Ascending aorta (tissue), 2 donors: ENCODE measurements at regions not wholly inside any gene's neighbourhood (a gene's known extent, or its start where the extent isn't known, plus 50 kb on each side); places are given as distances from the start of the nearest gene placed in this dataset.

Source experiments
- DNase-seq, 2 donors: peaks; one replicate each; pipeline ENCODE4 v3.0.0-alpha.2; 2019; ENCODE audit warnings: low spot score in 2 of 2
- H3K27ac ChIP-seq, 2 donors: fragments of 200-600 bp; sonication (generic); one replicate each; pipeline ENCODE4 v1.5.1; 2016 to 2017; ENCODE audit warnings: mild to moderate bottlenecking in 1 of 2
- H3K27me3 ChIP-seq: fragments of 200-600 bp; sonication (generic); one replicate; pipeline ENCODE4 v1.5.1; 2017
- H3K36me3 ChIP-seq, 2 donors: fragments of 200-600 bp; sonication (generic); one replicate each; pipeline ENCODE4 v1.5.1; 2016
- H3K4me1 ChIP-seq, 2 donors: fragments of 200-600 bp; sonication (generic); one replicate each; pipeline ENCODE4 v1.5.1; 2016 to 2017; ENCODE audit warnings: mild to moderate bottlenecking in 1 of 2
- H3K4me3 ChIP-seq, 2 donors: fragments of 200-600 bp; sonication (generic); one replicate each; pipeline ENCODE4 v1.5.1; 2016 to 2017; ENCODE audit warnings: mild to moderate bottlenecking in 1 of 2
- H3K9me3 ChIP-seq, 2 donors: fragments of 200-600 bp; sonication (generic); one replicate each; pipeline ENCODE4 v1.5.1; 2016
- intact Hi-C: fragments of 100-400 bp; cut with DNase I; formaldehyde crosslinking; loops from one replicate; pipeline ENCODE4 v1.15.1; 2023
- TF ChIP-seq, protein P1 (sequence below), 3 experiments: fragments of 200-600 bp in 2 of 3; fragments of 450-650 bp in 1 of 3; sonication (generic) in 2 of 3; IDR thresholded peaks; one replicate each; pipeline ENCODE4 v1.5.1; 2016 to 2019; ENCODE audit warnings: antibody characterized with exemption in 3 of 3, mild to moderate bottlenecking in 1 of 3, moderate library complexity in 1 of 3

DNA sequence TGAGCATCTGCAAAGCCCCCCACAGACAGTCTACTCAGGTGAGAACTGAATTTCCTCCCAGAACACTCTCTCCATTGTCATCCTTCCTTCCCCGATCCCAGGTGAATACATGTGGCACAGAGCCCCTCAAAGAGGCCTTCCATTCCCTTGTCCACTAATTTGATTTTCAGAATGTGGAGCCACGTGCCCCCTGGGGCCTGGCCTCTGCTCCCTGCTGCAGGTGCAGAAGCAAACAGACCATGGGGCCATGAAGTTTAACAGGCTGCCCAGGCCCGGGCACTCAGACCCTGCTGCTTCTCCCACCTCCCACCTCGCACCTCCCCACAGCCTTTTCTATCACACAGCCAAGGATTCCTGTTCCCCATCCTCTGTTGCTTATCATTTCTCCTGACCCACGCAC, 243.8 kb upstream of the RAB4A start:
- H3K9me3 ChIP-seq = no peaks in the 10 kb centered on the region
- intact Hi-C loops = no loop called here
- no peaks in the 10 kb centered on the region for H3K27me3 ChIP-seq
- TF ChIP-seq, protein P1, sequence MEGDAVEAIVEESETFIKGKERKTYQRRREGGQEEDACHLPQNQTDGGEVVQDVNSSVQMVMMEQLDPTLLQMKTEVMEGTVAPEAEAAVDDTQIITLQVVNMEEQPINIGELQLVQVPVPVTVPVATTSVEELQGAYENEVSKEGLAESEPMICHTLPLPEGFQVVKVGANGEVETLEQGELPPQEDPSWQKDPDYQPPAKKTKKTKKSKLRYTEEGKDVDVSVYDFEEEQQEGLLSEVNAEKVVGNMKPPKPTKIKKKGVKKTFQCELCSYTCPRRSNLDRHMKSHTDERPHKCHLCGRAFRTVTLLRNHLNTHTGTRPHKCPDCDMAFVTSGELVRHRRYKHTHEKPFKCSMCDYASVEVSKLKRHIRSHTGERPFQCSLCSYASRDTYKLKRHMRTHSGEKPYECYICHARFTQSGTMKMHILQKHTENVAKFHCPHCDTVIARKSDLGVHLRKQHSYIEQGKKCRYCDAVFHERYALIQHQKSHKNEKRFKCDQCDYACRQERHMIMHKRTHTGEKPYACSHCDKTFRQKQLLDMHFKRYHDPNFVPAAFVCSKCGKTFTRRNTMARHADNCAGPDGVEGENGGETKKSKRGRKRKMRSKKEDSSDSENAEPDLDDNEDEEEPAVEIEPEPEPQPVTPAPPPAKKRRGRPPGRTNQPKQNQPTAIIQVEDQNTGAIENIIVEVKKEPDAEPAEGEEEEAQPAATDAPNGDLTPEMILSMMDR (IDR thresholded peaks at IDR 0.05) = no peak
- no peak for DNase-seq
- H3K4me3 ChIP-seq = no peak overlapping the region
- no peaks in the 10 kb centered on the region for H3K36me3 ChIP-seq
- H3K4me1 ChIP-seq = peaks cover 0 to 4% of the 10 kb centered on the region in 2 donors
- H3K27ac ChIP-seq = no peak overlapping the region

DNA sequence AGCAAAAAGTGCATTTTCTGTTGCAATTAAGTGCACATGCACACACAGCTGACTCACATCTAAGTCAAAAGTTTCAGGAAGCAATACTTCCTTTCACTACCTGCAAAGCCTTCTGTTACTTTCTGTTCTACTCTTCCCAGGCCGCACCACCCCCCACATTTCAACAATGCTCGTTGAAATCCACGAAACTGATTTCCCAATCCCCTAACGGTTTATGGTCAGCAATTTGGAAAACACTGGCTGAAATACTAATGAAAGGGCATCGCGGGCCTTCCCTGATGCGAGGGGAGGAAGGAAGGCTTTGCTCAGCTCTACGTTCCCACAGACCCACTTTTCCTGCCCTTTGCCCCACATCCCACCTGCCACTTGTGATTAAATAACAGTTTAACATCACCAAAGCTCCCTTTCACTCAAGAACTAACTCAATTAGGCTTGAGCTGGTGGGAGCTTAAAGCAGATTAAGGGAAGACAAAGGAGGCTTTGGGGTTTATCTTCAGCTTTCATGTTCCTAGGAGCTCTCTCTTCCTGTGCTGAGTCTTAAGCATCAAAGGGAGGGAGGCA, 243.2 kb upstream of the RAB4A start:
- no peak overlapping the region for H3K4me3 ChIP-seq
- H3K27me3 ChIP-seq = no peaks in the 10 kb centered on the region
- peaks cover 0 to 6% of the 10 kb centered on the region in 2 donors for H3K4me1 ChIP-seq
- intact Hi-C loops = no loop called here
- TF ChIP-seq, protein P1 (IDR thresholded peaks at IDR 0.05) = no peak
- no peaks in the 10 kb centered on the region for H3K9me3 ChIP-seq
- H3K36me3 ChIP-seq = no peaks in the 10 kb centered on the region
- H3K27ac ChIP-seq = peak overlapping the region in 1 of 2 donors; percentile 14
- no peak for DNase-seq

- H3K4me3 ChIP-seq = no peak overlapping the region
- H3K36me3 ChIP-seq = no peaks in the 10 kb centered on the region
- no peak for DNase-seq
- intact Hi-C loops = no loop called here
- no peak overlapping the region for H3K27ac ChIP-seq
- H3K27me3 ChIP-seq = no peaks in the 10 kb centered on the region
- no peaks in the 10 kb centered on the region for H3K9me3 ChIP-seq
- H3K4me1 ChIP-seq = peaks cover 0 to 6% of the 10 kb centered on the region in 2 donors
- TF ChIP-seq, protein P1 (IDR thresholded peaks at IDR 0.05) = no peak
Measured at GRCh38 chr1:229028544-229028943, 242.4 kb upstream of the RAB4A start.

DNA sequence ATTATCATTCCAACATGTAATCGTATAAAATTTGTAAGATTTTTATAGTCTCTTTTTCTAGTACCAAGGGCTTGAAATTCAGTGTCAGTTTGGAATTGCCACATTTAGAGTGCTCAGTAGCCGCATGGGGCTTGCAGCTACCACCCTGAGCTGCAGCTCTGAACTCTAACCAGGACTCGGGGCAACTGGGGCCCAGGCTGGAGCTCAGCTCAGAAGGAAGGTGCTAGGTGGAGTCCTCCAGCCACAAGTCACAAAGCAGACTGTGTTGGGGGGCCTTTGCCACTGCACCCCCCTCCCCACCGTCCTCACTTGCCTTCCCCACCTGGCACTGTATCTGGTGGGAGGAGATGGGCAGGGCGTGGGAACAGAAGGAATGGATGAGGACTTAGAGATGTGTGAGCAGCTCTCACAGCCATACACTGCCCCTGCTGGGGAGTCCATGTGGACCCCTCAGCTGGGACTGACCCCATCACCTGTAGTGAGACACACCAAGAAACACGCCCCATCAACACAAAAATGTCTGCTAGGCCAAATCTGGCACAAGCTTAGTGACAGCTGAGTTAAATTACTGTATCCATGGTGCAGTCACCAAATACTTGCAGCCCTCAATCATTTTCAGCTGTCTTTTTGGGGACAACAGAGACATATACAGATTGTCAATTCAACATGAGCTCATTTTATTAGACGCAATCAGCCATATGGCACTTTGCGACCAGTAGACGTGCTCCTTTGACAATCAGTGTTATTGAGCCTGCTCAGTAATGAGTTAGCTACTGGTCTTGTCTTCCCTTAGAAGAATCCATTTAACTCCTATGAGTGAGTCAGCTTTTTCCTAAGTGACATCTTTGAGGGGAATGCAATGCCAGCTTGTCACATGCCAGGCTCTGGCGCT, 241.7 kb upstream of the RAB4A start:
- Histone ChIP-seq H3K27ac (no peak overlapping the region), H3K36me3 (no peaks in the 10 kb centered on the region), H3K27me3 (no peaks in the 10 kb centered on the region), H3K4me1 (peaks cover 0 to 6% of the 10 kb centered on the region in 2 donors), H3K4me3 (no peak overlapping the region), H3K9me3 (no peaks in the 10 kb centered on the region)
- TF ChIP-seq, protein P1 (IDR thresholded peaks at IDR 0.05) = no peak
- DNase-seq = no peak
- intact Hi-C loops = no loop called here

DNA sequence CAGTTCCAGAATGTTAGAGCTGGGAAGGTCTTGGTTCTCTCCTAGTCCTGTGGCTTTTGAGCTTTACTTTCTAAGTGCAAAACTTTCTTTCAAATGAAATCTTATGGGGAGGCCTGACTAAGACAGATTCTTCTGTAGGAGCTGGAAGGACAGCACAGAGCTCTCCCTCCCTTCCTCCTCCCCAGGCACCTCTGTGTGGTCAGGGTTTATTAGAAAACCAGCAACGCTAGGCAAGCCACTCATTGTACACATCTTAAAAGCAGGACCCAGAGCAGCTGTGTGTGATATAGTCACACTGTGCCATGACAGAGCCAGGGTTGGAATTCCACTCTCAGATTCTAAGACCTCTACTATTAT, 241.1 kb upstream of the RAB4A start:
- DNase-seq = no peak
- no peaks in the 10 kb centered on the region for H3K27me3 ChIP-seq
- peaks cover 0 to 6% of the 10 kb centered on the region in 2 donors for H3K4me1 ChIP-seq
- H3K27ac ChIP-seq = no peak overlapping the region
- no peaks in the 10 kb centered on the region for H3K36me3 ChIP-seq
- H3K9me3 ChIP-seq = no peaks in the 10 kb centered on the region
- intact Hi-C loops = no loop called here
- TF ChIP-seq, protein P1 (IDR thresholded peaks at IDR 0.05) = no peak
- no peak overlapping the region for H3K4me3 ChIP-seq
